AG08396 (cell line): ENCODE measurements at regions not wholly inside any gene's neighbourhood (a gene's known extent, or its start where the extent isn't known, plus 50 kb on each side); places are given as distances from the start of the nearest gene placed in this dataset.

ENCODE experiments used
- DNase-seq: peaks from one replicate; pipeline ENCODE4 v3.0.0; 2012; ENCODE audit warnings: low spot score, mixed read lengths

GRCh38 chr2:8204711-8205110, 477.1 kb upstream of the ID2 start:
- no peak for DNase-seq

GRCh38 chr2:8209494-8209893, 472.4 kb upstream of the ID2 start:
- DNase-seq: no peak

- DNase-seq: no peak
Measured at GRCh38 chr2:8211384-8211783, 470.5 kb upstream of the ID2 start.

- no peak for DNase-seq
Measured at GRCh38 chr2:8212239-8212638, 469.6 kb upstream of the ID2 start.

- DNase-seq: no peak
Measured at GRCh38 chr2:8214036-8214615, 467.7 kb upstream of the ID2 start.

- DNase-seq: no peak
Measured at GRCh38 chr2:8215159-8215863, 466.5 kb upstream of the ID2 start.

GRCh38 chr2:8215982-8216381, 465.9 kb upstream of the ID2 start:
- no peak for DNase-seq

GRCh38 chr2:8216397-8216796, 465.5 kb upstream of the ID2 start:
- DNase-seq: no peak

GRCh38 chr2:8217468-8218030, 464.3 kb upstream of the ID2 start:
- DNase-seq: no peak

- no peak for DNase-seq
Measured at GRCh38 chr2:8219096-8219495, 462.8 kb upstream of the ID2 start.

GRCh38 chr2:8219631-8220355, 462.1 kb upstream of the ID2 start:
- peak; percentile 27 for DNase-seq

GRCh38 chr2:8222979-8223694, 458.7 kb upstream of the ID2 start:
- DNase-seq: no peak

GRCh38 chr2:8223695-8224346, 458.0 kb upstream of the ID2 start:
- no peak for DNase-seq

- DNase-seq: no peak
Measured at GRCh38 chr2:8224347-8225190, 457.3 kb upstream of the ID2 start.

- no peak for DNase-seq
Measured at GRCh38 chr2:8225266-8225665, 456.6 kb upstream of the ID2 start.

GRCh38 chr2:8225798-8226197, 456.1 kb upstream of the ID2 start:
- DNase-seq: no peak

- DNase-seq: peak; percentile 80
Measured at GRCh38 chr2:8229546-8229986, 452.3 kb upstream of the ID2 start.

- no peak for DNase-seq
Measured at GRCh38 chr2:8230466-8230865, 451.4 kb upstream of the ID2 start.

- no peak for DNase-seq
Measured at GRCh38 chr2:8231902-8232301, 450.0 kb upstream of the ID2 start.

GRCh38 chr2:8232871-8233270, 449.0 kb upstream of the ID2 start:
- no peak for DNase-seq

GRCh38 chr2:8234253-8234652, 447.6 kb upstream of the ID2 start:
- no peak for DNase-seq
